Bronchial epithelial cell (primary cell): ENCODE measurements at regions not wholly inside any gene's neighbourhood (a gene's known extent, or its start where the extent isn't known, plus 50 kb on each side); places are given as distances from the start of the nearest gene placed in this dataset.

ENCODE experiments used
- DNase-seq: peaks from one replicate; pipeline ENCODE4 v3.0.0-alpha.2; 2010; ENCODE audit warnings: low read depth
- FAIRE-seq: peaks from 2 replicates; lab custom pipeline; 2011; peaks lifted over from hg19 to GRCh38; lab: Jason Lieb, UNC
- H3K27me3 ChIP-seq: 2 replicates; pipeline ENCODE4 v1.5.1; 2011; ENCODE audit warnings: low read length; ENCODE audit not compliant: control insufficient read depth, insufficient read depth
- H3K36me3 ChIP-seq: 2 replicates; pipeline ENCODE4 v1.5.1; 2011; ENCODE audit warnings: low read length; ENCODE audit not compliant: control insufficient read depth, insufficient read depth
- H3K4me3 ChIP-seq: 2 replicates; pipeline ENCODE4 v1.5.1; 2011; ENCODE audit warnings: mild to moderate bottlenecking, low read depth, low read length, control low read depth
- CTCF ChIP-seq: IDR thresholded peaks from 2 replicates; pipeline ENCODE4 v1.5.1; 2011; ENCODE audit warnings: mild to moderate bottlenecking, moderate library complexity, low read length, control low read depth, inconsistent platforms; ENCODE audit not compliant: insufficient read depth, severe bottlenecking

GRCh38 chr13:30359991-30360390 lies 52.6 kb upstream of the KATNAL1 start:
- Histone ChIP-seq H3K36me3 (no peaks in the 10 kb centered on the region), H3K4me3 (no peak overlapping the region), H3K27me3 (no peaks in the 10 kb centered on the region)
- no peak for TF ChIP-seq CTCF
- DNase-seq (no peak), FAIRE-seq (peak; percentile 80)

GRCh38 chr13:30360586-30360985 lies 53.2 kb upstream of the KATNAL1 start:
- FAIRE-seq (no peak), DNase-seq (no peak)
- H3K36me3 ChIP-seq = no peaks in the 10 kb centered on the region
- H3K4me3 ChIP-seq = no peak overlapping the region
- TF ChIP-seq CTCF = no peak
- no peaks in the 10 kb centered on the region for H3K27me3 ChIP-seq

- no peak overlapping the region for H3K4me3 ChIP-seq
- no peak for FAIRE-seq
- H3K36me3 ChIP-seq = no peaks in the 10 kb centered on the region
- no peak for DNase-seq
- no peaks in the 10 kb centered on the region for H3K27me3 ChIP-seq
- TF ChIP-seq CTCF = no peak
Observed at GRCh38 chr13:30362005-30362788, 54.8 kb upstream of the KATNAL1 start.

GRCh38 chr13:30362869-30363268 lies 55.5 kb upstream of the KATNAL1 start:
- Histone ChIP-seq H3K4me3 (no peak overlapping the region), H3K27me3 (no peaks in the 10 kb centered on the region), H3K36me3 (no peaks in the 10 kb centered on the region)
- no peak for FAIRE-seq
- no peak for DNase-seq
- TF ChIP-seq CTCF = no peak

- no peak for TF ChIP-seq CTCF
- DNase-seq = no peak
- no peak for FAIRE-seq
- H3K4me3 ChIP-seq = no peak overlapping the region
- no peaks in the 10 kb centered on the region for H3K36me3 ChIP-seq
- no peaks in the 10 kb centered on the region for H3K27me3 ChIP-seq
Observed at GRCh38 chr13:30363725-30364124, 56.4 kb upstream of the KATNAL1 start.

- H3K36me3 ChIP-seq = no peaks in the 10 kb centered on the region
Observed at GRCh38 chr13:30364133-30364532, 56.8 kb upstream of the KATNAL1 start.

More at GRCh38 chr13:30364133-30364532, 56.8 kb upstream of the KATNAL1 start:
- no peak for TF ChIP-seq CTCF
- Histone ChIP-seq H3K4me3 (no peak overlapping the region), H3K27me3 (no peaks in the 10 kb centered on the region)
- no peak for FAIRE-seq
- no peak for DNase-seq
